ENCODE measurements at regions not wholly inside any gene's neighbourhood (a gene's known extent, or its start where the extent isn't known, plus 50 kb on each side); places are given as distances from the start of the nearest gene placed in this dataset.

GRCh38 chr13:33493672-33494365 lies 208.3 kb upstream of the STARD13 start:
- TF ChIP-seq POLR2A (IDR thresholded peaks at IDR 0.05) (no peak), EP300 (IDR thresholded peaks at IDR 0.05) (no peak), CTCF (IDR thresholded peaks at IDR 0.05) (no peak)
- no peaks in the 10 kb centered on the region for H3K27me3 ChIP-seq
- no peaks in the 10 kb centered on the region for H3K36me3 ChIP-seq
- intact Hi-C loops (cut with DNase I), result no loop called here
- no peaks in the 10 kb centered on the region for H3K9me3 ChIP-seq
- no peak for DNase-seq
- H3K4me1 ChIP-seq (ENCODE audit: insufficient read depth), result peaks cover 2% of the 10 kb centered on the region
- WGBS, 3 donors, result 74 to 95% (median 92%) methylated on average over 6 of the region's 6 CpGs
- H3K4me3 ChIP-seq, result no peak overlapping the region
- H3K27ac ChIP-seq, result no peak overlapping the region

GRCh38 chr13:33494596-33495204 lies 209.1 kb upstream of the STARD13 start:
- no peaks in the 10 kb centered on the region for H3K9me3 ChIP-seq
- intact Hi-C loops (cut with DNase I), result no loop called here
- no peak for TF ChIP-seq CTCF (IDR thresholded peaks at IDR 0.05)
- TF ChIP-seq POLR2A (IDR thresholded peaks at IDR 0.05), result no peak
- TF ChIP-seq EP300 (IDR thresholded peaks at IDR 0.05), result no peak
- 72 to 79% (median 75%) methylated on average over 4 of the region's 4 CpGs for WGBS, 3 donors
- DNase-seq, result no peak
- H3K36me3 ChIP-seq, result no peaks in the 10 kb centered on the region
- H3K4me1 ChIP-seq (ENCODE audit: insufficient read depth), result peaks cover 2% of the 10 kb centered on the region
- H3K4me3 ChIP-seq, result no peak overlapping the region
- H3K27ac ChIP-seq, result no peak overlapping the region
- no peaks in the 10 kb centered on the region for H3K27me3 ChIP-seq

GRCh38 chr13:33496336-33496735 lies 210.8 kb upstream of the STARD13 start:
- intact Hi-C loops (cut with DNase I), result no loop called here
- Histone ChIP-seq H3K9me3 (no peaks in the 10 kb centered on the region), H3K27me3 (no peaks in the 10 kb centered on the region), H3K36me3 (no peaks in the 10 kb centered on the region), H3K4me3 (no peak overlapping the region), H3K4me1 (ENCODE audit: insufficient read depth) (peaks cover 2% of the 10 kb centered on the region), H3K27ac (no peak overlapping the region)
- no peak for DNase-seq
- no peak for TF ChIP-seq POLR2A (IDR thresholded peaks at IDR 0.05)
- TF ChIP-seq CTCF (IDR thresholded peaks at IDR 0.05), result no peak
- no peak for TF ChIP-seq EP300 (IDR thresholded peaks at IDR 0.05)

GRCh38 chr13:33497146-33497845 lies 211.7 kb upstream of the STARD13 start:
- Histone ChIP-seq H3K4me1 (ENCODE audit: insufficient read depth) (peaks cover 2% of the 10 kb centered on the region), H3K36me3 (no peaks in the 10 kb centered on the region), H3K4me3 (no peak overlapping the region), H3K27ac (no peak overlapping the region), H3K9me3 (no peaks in the 10 kb centered on the region), H3K27me3 (no peaks in the 10 kb centered on the region)
- no peak for DNase-seq
- TF ChIP-seq CTCF (IDR thresholded peaks at IDR 0.05) (no peak), EP300 (IDR thresholded peaks at IDR 0.05) (no peak), POLR2A (IDR thresholded peaks at IDR 0.05) (no peak)
- WGBS, 3 donors, result 48 to 55% (median 53%) methylated on average over 4 of the region's 4 CpGs
- intact Hi-C loops (cut with DNase I), result no loop called here

All from ovary (tissue), 7 donors.